Activated naive CD4-positive, alpha-beta T cell treated with anti-CD3 and anti-CD28 coated beads, Interleukin-2, amount 50 U/mL, for 24 hours (primary cell): ENCODE measurements at regions not wholly inside any gene's neighbourhood (a gene's known extent, or its start where the extent isn't known, plus 50 kb on each side); places are given as distances from the start of the nearest gene placed in this dataset.

Source experiments
- H3K27ac Mint-ChIP-seq: one replicate; pipeline ENCODE4 v1.8.0; 2021; ENCODE audit warnings: mild to moderate bottlenecking, mixed read lengths
- H3K27me3 Mint-ChIP-seq: one replicate; pipeline ENCODE4 v1.8.0; 2021; ENCODE audit warnings: mixed read lengths
- H3K36me3 Mint-ChIP-seq: one replicate; pipeline ENCODE4 v1.8.0; 2021; ENCODE audit warnings: mixed read lengths
- H3K4me1 Mint-ChIP-seq: one replicate; pipeline ENCODE4 v1.8.0; 2021; ENCODE audit warnings: mixed read lengths
- H3K4me3 Mint-ChIP-seq: one replicate; pipeline ENCODE4 v1.8.0; 2021; ENCODE audit warnings: mild to moderate bottlenecking, mixed read lengths
- H3K9me3 Mint-ChIP-seq: one replicate; pipeline ENCODE4 v1.8.0; 2021; ENCODE audit warnings: mixed read lengths

DNA sequence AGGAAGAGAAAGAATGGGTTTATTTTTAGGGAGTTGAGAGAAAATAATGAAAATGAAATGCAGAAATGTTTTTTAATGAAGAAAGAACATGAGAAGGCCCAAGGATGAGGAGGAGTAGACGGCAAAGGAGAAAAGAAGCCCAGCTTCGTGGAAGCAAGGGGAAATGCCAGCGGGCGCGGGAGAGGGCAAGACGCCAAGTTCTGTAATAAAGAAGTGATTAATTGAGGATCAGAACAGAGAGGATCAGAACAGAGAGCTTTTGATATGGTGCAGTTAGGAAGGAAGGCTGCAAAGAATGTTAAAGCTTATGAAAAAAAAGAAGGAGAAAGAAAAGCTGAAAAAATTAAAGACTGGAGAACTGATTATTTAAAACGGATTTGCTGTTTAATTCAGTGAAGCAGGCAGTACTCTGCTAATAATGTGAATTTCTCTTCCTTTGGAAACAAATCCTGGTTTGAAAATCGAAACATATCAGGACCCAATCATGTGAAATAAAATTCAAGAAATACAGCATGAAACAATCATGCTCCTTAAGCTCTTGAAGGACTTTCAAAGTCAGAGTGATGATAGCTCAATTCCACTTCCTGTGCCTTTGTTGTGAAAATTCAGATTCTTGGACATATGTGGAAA is 99.3 kb upstream of the SOX1 start:
- H3K4me1 Mint-ChIP-seq = no peaks in the 10 kb centered on the region
- H3K27ac Mint-ChIP-seq = no peak overlapping the region
- H3K36me3 Mint-ChIP-seq = no peaks in the 10 kb centered on the region
- H3K9me3 Mint-ChIP-seq = no peaks in the 10 kb centered on the region
- no peak overlapping the region for H3K4me3 Mint-ChIP-seq
- H3K27me3 Mint-ChIP-seq = peaks cover 4% of the 10 kb centered on the region

DNA sequence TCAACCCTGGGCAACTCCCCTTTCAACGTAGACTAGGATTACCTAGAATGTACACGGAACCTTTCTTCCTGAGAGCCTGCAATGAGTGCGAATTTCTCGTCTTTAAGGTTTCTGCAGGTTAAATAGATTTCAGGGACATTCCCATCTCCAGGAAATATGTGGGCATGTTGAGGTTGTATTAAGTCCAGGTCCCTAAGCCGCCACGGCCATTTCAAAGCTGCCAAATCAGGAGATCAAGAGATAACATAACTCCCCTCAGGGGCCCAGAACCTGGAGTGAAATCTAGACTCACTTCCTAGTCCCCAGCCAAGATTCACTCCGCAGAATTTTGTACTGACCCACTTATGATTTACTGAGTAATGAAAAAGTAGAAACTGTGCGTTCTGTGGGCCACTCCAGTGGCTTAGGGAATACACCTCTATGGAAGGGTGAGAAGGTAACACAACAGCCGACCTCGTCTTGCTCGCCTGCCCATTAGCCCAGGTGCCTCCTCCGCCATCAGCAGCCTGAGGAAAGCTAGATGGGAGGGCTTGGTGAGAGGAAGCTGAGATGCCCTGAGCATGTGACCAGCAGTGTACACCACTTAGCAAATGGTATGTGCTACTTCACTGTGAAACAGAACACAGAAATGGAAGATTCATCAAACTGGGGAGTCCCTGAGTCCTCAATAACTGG is 98.5 kb upstream of the SOX1 start:
- H3K9me3 Mint-ChIP-seq = no peaks in the 10 kb centered on the region

DNA sequence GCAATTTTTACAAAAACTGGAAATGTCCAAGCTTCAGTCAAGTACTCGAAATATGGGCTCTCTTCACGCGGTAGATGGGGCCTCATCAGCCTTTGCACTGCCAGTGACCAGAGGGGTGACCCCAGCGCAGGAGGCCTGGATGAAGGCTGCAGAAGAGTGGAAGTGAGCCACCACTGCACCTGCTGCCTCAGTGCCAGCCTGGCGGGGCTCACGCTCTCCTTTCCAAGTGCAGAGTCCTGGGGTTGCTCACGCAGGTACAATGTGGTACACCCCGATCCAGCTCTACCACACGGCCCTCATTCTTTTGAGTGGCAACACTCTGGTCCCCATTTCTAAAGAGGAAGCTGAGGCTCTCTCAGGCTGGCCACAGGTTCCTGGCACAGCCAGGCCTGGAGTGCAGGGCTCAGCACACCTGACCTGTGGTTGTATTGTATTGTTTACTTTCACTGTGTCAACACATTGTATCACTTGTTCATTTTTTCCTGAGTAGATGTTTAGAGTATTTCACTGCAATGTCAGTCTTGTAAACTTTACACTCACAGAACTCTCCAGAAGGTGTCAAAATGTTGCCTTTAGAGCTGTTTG is 97.3 kb upstream of the SOX1 start:
- Mint-ChIP-seq H3K4me1 (no peaks in the 10 kb centered on the region), H3K27ac (no peak overlapping the region), H3K9me3 (peaks cover 5% of the 10 kb centered on the region), H3K4me3 (no peak overlapping the region), H3K36me3 (no peaks in the 10 kb centered on the region), H3K27me3 (peaks cover 4% of the 10 kb centered on the region)

More for the DNA sequence above, 98.5 kb upstream of the SOX1 start:
- Mint-ChIP-seq H3K4me3 (no peak overlapping the region), H3K4me1 (no peaks in the 10 kb centered on the region), H3K27ac (no peak overlapping the region), H3K36me3 (no peaks in the 10 kb centered on the region), H3K27me3 (peaks cover 4% of the 10 kb centered on the region)

DNA sequence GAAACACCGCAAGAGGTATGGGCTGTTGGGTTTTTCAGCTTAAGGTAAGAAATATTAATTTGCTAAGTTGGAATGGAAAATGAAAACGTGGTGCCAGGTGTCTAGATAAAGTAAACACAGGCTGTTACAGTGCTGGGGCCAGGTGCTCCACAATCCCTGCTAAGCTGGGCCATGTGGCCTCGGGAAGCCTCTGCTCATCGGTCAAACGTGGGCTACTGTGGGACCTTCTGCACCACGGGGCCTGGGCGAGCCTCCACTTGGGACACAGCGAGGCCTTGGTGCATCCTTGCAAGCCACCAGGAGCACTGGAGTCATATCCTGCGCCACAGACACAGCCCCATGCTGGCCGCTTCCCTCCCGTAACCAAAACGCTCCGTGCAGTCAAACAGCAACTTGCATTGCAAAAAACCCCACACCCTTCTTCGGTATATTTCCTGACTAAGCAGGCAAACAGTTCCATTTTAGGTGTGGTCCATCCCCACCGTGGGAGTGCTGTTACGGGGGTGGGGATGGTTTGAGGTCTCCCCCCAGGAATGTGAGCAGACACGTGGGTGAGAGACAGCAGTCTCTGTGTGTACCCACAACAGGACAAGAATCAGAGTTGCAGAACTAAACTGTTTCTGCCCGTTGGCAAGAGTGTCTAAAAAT is 96.3 kb upstream of the SOX1 start:
- Mint-ChIP-seq H3K36me3 (no peaks in the 10 kb centered on the region), H3K9me3 (peaks cover 10% of the 10 kb centered on the region), H3K27ac (no peak overlapping the region), H3K4me3 (no peak overlapping the region), H3K27me3 (peaks cover 4% of the 10 kb centered on the region), H3K4me1 (no peaks in the 10 kb centered on the region)

GRCh38 chr13:111971891-111972780 is 94.8 kb upstream of the SOX1 start:
- Mint-ChIP-seq H3K4me1 (no peaks in the 10 kb centered on the region), H3K27me3 (peaks cover 4% of the 10 kb centered on the region), H3K4me3 (no peak overlapping the region), H3K9me3 (peaks cover 10% of the 10 kb centered on the region), H3K36me3 (no peaks in the 10 kb centered on the region), H3K27ac (no peak overlapping the region)

GRCh38 chr13:111973186-111973585 is 93.8 kb upstream of the SOX1 start:
- Mint-ChIP-seq H3K4me1 (no peaks in the 10 kb centered on the region), H3K9me3 (peaks cover 10% of the 10 kb centered on the region)

GRCh38 chr13:111973605-111974340 is 93.2 kb upstream of the SOX1 start:
- no peak overlapping the region for H3K4me3 Mint-ChIP-seq
- H3K27ac Mint-ChIP-seq = no peak overlapping the region
- H3K4me1 Mint-ChIP-seq = no peaks in the 10 kb centered on the region
- peaks cover 10% of the 10 kb centered on the region for H3K9me3 Mint-ChIP-seq
- H3K36me3 Mint-ChIP-seq = no peaks in the 10 kb centered on the region
- H3K27me3 Mint-ChIP-seq = peaks cover 8% of the 10 kb centered on the region

More at GRCh38 chr13:111973186-111973585, 93.8 kb upstream of the SOX1 start:
- Mint-ChIP-seq H3K27ac (no peak overlapping the region), H3K27me3 (peaks cover 4% of the 10 kb centered on the region), H3K4me3 (no peak overlapping the region), H3K36me3 (no peaks in the 10 kb centered on the region)

- Mint-ChIP-seq H3K27ac (no peak overlapping the region), H3K4me3 (no peak overlapping the region), H3K4me1 (no peaks in the 10 kb centered on the region), H3K27me3 (peaks cover 8% of the 10 kb centered on the region), H3K36me3 (no peaks in the 10 kb centered on the region), H3K9me3 (peaks cover 10% of the 10 kb centered on the region)
These were observed 92.7 kb upstream of the SOX1 start for GRCh38 chr13:111974341-111974640.

GRCh38 chr13:111975539-111976473 is 91.1 kb upstream of the SOX1 start:
- Mint-ChIP-seq H3K27me3 (peaks cover 8% of the 10 kb centered on the region), H3K4me1 (no peaks in the 10 kb centered on the region), H3K9me3 (peaks cover 10% of the 10 kb centered on the region), H3K36me3 (no peaks in the 10 kb centered on the region), H3K27ac (no peak overlapping the region), H3K4me3 (no peak overlapping the region)

DNA sequence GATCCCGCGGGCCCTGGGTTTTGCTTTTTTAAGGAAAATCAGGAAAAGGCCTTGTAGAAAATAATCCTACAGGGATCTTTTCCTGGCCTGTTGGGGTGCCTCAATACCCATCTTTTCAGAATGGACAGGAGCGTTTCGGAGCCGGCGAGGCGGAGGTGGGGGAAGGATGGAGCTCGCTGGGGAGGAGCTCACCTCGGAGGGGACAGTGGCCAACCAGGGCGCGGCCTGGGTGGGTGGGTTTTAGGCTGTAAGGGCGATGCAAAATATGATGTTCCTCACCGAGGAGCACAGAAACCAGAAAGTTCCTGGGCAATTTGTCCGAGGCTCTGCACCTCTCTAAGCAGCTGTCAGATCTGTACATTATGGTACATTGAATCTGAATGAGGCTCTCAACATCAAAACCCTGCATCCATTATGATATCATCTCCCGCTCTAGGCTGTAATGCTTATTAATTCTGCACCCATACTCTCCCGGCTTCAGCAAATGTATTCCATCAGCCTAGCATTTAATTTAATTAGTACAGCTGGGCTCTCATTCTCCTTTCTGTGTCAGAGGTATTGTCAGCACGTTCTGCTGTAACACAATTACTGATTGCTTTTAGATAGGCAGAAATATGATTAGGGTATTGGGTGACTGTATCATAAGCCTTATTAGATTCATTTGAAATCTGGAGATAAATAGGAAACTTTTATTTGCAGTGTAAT is 90.3 kb upstream of the SOX1 start:
- no peaks in the 10 kb centered on the region for H3K4me1 Mint-ChIP-seq
- no peak overlapping the region for H3K4me3 Mint-ChIP-seq
- no peaks in the 10 kb centered on the region for H3K36me3 Mint-ChIP-seq
- peaks cover 10% of the 10 kb centered on the region for H3K9me3 Mint-ChIP-seq
- no peak overlapping the region for H3K27ac Mint-ChIP-seq
- peaks cover 9% of the 10 kb centered on the region for H3K27me3 Mint-ChIP-seq

GRCh38 chr13:111977179-111977506 is 89.8 kb upstream of the SOX1 start:
- H3K27me3 Mint-ChIP-seq = peaks cover 9% of the 10 kb centered on the region
- H3K4me1 Mint-ChIP-seq = no peaks in the 10 kb centered on the region
- H3K4me3 Mint-ChIP-seq = no peak overlapping the region
- H3K9me3 Mint-ChIP-seq = peaks cover 10% of the 10 kb centered on the region
- no peak overlapping the region for H3K27ac Mint-ChIP-seq
- H3K36me3 Mint-ChIP-seq = no peaks in the 10 kb centered on the region

DNA sequence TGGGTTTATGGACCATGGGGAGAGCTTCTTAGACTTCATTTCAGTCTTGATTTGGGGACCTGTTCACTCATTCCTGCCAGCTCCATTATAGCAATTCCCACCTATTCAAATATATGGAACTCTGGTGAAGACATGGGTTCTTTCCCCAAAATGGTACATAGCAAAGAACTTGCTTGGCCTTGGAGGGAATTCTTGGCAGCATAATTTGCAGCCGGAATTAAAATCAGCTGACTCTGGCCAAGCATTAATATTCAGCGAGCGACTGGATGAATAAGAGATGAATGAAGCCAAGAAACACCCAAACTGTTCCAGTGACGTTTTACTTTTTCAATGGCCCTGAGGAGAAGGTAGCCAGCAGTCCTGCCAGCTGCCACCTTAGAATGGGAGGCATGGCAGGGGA is 88.4 kb upstream of the SOX1 start:
- Mint-ChIP-seq H3K27ac (no peak overlapping the region), H3K9me3 (peaks cover 10% of the 10 kb centered on the region), H3K36me3 (no peaks in the 10 kb centered on the region), H3K4me1 (no peaks in the 10 kb centered on the region), H3K27me3 (peaks cover 9% of the 10 kb centered on the region), H3K4me3 (no peak overlapping the region)

- Mint-ChIP-seq H3K4me3 (no peak overlapping the region), H3K27me3 (peaks cover 9% of the 10 kb centered on the region), H3K4me1 (no peaks in the 10 kb centered on the region), H3K9me3 (no peaks in the 10 kb centered on the region), H3K36me3 (no peaks in the 10 kb centered on the region), H3K27ac (no peak overlapping the region)
These were observed 86.6 kb upstream of the SOX1 start for GRCh38 chr13:111980146-111980929.
